GM06990 (cell line): ENCODE measurements at regions not wholly inside any gene's neighbourhood (a gene's known extent, or its start where the extent isn't known, plus 50 kb on each side); places are given as distances from the start of the nearest gene placed in this dataset.

Experiments
- DNase-seq: peaks from one replicate; pipeline ENCODE4 v3.0.0-alpha.2; 2011; ENCODE audit not compliant: insufficient read length; ENCODE audit errors: extremely low read depth
- H3K27me3 ChIP-seq: replicated peaks from 2 replicates; pipeline ENCODE4 v1.6.0; 2011; ENCODE audit warnings: low read length; ENCODE audit not compliant: control insufficient read depth, insufficient read depth
- H3K36me3 ChIP-seq: 2 replicates; pipeline ENCODE4 v1.5.1; 2011; ENCODE audit warnings: low read length; ENCODE audit not compliant: control insufficient read depth, insufficient read depth
- H3K4me3 ChIP-seq: replicated peaks from 2 replicates; pipeline ENCODE4 v1.5.1; 2011; ENCODE audit warnings: low read depth, mild to moderate bottlenecking, control low read depth, low read length
- TF ChIP-seq, protein P1 (sequence below): IDR thresholded peaks from 2 replicates; pipeline ENCODE4 v1.5.1; 2011; ENCODE audit warnings: low read length, control low read depth, mild to moderate bottlenecking, inconsistent platforms; ENCODE audit not compliant: insufficient read depth, poor library complexity, severe bottlenecking

DNA sequence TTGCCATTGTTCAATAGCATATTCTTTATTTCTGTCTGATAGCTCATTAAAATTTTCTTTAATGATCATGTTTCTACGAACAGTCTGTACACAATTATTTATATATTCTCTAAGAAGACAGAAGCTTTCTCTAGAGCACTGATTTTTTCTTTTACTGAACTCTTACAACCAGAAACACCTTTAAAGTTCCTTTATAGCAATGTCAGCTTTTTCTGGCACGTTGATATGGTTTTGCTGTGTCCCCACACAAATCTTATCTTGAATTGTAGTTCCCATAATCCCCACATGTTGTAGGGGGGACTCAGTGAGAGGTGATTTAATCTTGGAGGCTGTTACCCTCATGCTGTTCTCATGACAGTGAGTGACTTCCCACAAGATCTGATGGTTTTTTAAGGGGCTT, 299.4 kb downstream of the PPARGC1A start:
- TF ChIP-seq, protein P1, sequence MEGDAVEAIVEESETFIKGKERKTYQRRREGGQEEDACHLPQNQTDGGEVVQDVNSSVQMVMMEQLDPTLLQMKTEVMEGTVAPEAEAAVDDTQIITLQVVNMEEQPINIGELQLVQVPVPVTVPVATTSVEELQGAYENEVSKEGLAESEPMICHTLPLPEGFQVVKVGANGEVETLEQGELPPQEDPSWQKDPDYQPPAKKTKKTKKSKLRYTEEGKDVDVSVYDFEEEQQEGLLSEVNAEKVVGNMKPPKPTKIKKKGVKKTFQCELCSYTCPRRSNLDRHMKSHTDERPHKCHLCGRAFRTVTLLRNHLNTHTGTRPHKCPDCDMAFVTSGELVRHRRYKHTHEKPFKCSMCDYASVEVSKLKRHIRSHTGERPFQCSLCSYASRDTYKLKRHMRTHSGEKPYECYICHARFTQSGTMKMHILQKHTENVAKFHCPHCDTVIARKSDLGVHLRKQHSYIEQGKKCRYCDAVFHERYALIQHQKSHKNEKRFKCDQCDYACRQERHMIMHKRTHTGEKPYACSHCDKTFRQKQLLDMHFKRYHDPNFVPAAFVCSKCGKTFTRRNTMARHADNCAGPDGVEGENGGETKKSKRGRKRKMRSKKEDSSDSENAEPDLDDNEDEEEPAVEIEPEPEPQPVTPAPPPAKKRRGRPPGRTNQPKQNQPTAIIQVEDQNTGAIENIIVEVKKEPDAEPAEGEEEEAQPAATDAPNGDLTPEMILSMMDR, result no peak
- DNase-seq, result no peak
- no peaks in the 10 kb centered on the region for H3K27me3 ChIP-seq
- no peak overlapping the region for H3K4me3 ChIP-seq
- H3K36me3 ChIP-seq, result no peaks in the 10 kb centered on the region

DNA sequence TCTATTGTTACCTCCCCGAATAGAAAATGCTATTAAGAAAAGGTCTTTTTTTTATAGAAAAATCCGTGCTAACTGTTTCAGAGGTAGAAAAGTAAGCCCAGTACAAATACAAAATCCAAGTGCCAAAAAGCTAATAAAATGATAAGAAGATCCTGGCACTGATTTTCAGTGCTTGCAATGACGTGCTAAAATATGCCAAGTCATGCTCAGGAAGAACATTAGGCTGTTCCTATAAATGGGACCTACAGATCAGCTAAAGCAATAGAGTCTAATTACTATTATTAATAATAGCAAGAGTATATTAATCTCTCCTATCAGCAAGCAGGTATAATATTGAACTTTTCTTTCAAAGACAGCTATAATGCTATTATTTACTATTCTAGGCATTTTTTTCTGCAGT, 305.8 kb downstream of the PPARGC1A start:
- H3K36me3 ChIP-seq, result no peaks in the 10 kb centered on the region
- DNase-seq, result no peak
- no peaks in the 10 kb centered on the region for H3K27me3 ChIP-seq
- TF ChIP-seq, protein P1, result no peak
- no peak overlapping the region for H3K4me3 ChIP-seq

DNA sequence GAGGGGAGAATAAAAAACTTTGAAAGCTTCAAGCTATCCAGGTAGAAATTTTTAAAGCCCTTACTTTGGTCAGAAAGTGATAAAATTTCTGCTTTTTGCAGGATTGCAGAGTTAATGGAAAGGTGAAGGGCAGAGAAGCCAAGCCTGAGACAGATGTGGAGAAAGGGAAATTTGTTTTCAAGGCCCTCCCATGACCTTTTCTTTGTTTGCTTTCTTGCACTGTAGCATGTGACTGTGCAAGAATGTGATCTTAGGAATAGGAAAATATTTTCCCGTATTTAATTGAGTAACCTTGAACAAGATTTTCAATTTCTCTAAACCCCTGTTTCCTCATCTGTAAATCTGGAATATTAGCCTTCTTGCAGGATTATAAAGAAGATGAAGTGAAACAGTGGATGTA, 307.2 kb downstream of the PPARGC1A start:
- no peak for DNase-seq
- H3K27me3 ChIP-seq, result no peaks in the 10 kb centered on the region
- no peak overlapping the region for H3K4me3 ChIP-seq
- no peaks in the 10 kb centered on the region for H3K36me3 ChIP-seq
- TF ChIP-seq, protein P1, result no peak

DNA sequence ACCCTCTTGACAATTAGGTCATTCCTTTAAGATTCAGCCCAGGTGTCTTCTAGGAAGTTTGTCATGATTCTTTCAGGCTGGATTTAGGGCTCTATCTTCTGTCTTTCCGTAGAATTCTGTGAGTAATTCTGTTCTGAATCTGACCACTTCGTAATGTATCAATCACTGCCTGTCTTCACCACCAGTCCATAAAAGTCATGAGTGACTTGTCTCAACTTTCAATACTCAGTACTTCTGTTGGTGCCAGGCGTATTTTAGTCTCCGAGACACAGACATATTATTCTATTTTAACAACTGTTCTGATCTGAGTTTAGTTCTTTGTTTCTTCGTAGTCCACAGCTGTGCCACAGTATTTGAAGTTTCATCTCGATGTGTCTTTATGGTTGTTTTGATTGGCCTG, 310.7 kb downstream of the PPARGC1A start:
- Histone ChIP-seq H3K4me3 (no peak overlapping the region), H3K27me3 (no peaks in the 10 kb centered on the region), H3K36me3 (no peaks in the 10 kb centered on the region)
- TF ChIP-seq, protein P1, result no peak
- DNase-seq, result no peak

DNA sequence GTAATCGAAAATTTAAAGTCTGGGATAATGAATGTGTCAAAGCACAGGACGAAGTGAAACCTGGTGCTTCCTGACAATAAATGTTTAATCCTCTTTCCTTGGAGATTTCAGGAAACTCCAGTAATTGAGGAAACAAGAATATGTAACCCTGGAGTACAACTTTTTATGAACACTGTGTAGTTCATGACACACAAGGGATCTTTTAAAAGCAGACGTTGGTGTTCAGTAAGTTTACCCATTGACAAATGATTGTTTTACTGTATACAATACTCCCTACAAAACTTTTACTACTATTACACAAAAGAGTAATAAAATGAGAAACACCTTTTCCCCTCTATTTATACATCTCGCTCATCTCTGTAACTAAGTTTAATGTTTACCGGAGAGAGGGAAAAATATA, 312.4 kb downstream of the PPARGC1A start:
- TF ChIP-seq, protein P1, result no peak
- Histone ChIP-seq H3K4me3 (no peak overlapping the region), H3K27me3 (no peaks in the 10 kb centered on the region), H3K36me3 (no peaks in the 10 kb centered on the region)
- DNase-seq, result no peak

DNA sequence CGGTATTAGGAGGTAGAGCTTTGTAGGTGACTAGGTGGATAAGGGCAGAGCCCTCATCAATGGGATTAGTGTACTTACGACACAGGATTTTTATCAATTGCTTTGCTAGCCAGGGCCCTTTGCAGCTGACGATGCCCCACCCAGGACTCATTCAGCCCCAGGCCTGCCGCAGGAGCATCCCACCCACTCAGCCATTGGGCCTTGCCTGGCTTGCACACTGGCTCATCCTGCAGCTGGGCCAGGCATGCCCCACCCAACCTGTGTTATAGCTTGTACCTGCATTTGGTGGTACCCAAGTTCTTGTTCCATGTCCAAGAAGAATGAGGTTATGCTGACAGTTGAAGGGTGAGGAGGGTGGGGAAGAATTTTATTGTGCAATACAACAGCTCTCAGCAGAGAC, 317.5 kb downstream of the PPARGC1A start:
- no peaks in the 10 kb centered on the region for H3K36me3 ChIP-seq
- H3K4me3 ChIP-seq, result no peak overlapping the region
- no peaks in the 10 kb centered on the region for H3K27me3 ChIP-seq
- no peak for DNase-seq
- TF ChIP-seq, protein P1, result no peak
